Spleen (tissue), 11 donors: ENCODE measurements at regions not wholly inside any gene's neighbourhood (a gene's known extent, or its start where the extent isn't known, plus 50 kb on each side); places are given as distances from the start of the nearest gene placed in this dataset.

Experiments used
- DNase-seq: peaks from one replicate; pipeline ENCODE4 v3.0.0-alpha.2; 2020
- H3K27ac ChIP-seq, 8 donors: fragments of 200-600 bp; sonication (generic) in 7 of 8; 1 replicate in 4 of 8; 2 replicates in 4 of 8; pipeline versions ENCODE4 v1.5.0 to v1.8.0; 2016 to 2021; ENCODE audit warnings: inconsistent platforms in 4 of 8, mild to moderate bottlenecking in 4 of 8, moderate library complexity in 1 of 8
- H3K27me3 ChIP-seq, 7 donors: fragments of 200-600 bp; sonication (generic) in 6 of 7; replicated peaks in 1 of 7; 1 replicate in 4 of 7; 2 replicates in 3 of 7; pipeline versions ENCODE4 v1.5.0 to v1.8.0; 2016 to 2021; ENCODE audit warnings: inconsistent platforms in 3 of 7, mild to moderate bottlenecking in 1 of 7
- H3K36me3 ChIP-seq, 6 donors: fragments of 200-600 bp; sonication (generic) in 5 of 6; 1 replicate in 4 of 6; 2 replicates in 2 of 6; pipeline versions ENCODE4 v1.5.0 to v1.8.0; 2016 to 2021; ENCODE audit warnings: inconsistent platforms in 2 of 6
- H3K4me1 ChIP-seq, 6 donors: fragments of 200-600 bp; sonication (generic) in 5 of 6; 1 replicate in 3 of 6; 2 replicates in 3 of 6; pipeline versions ENCODE4 v1.5.0 to v1.8.0; 2016 to 2021; ENCODE audit warnings: inconsistent platforms in 3 of 6
- H3K4me3 ChIP-seq, 8 donors: fragments of 200-600 bp; sonication (generic) in 7 of 8; 1 replicate in 4 of 8; 2 replicates in 4 of 8; pipeline versions ENCODE4 v1.5.0 to v1.8.0; 2016 to 2021; ENCODE audit warnings: inconsistent platforms in 4 of 8, mild to moderate bottlenecking in 4 of 8, moderate library complexity in 2 of 8
- H3K9me3 ChIP-seq, 8 donors: fragments of 200-600 bp; sonication (generic) in 7 of 8; 1 replicate in 4 of 8; 2 replicates in 4 of 8; pipeline versions ENCODE4 v1.5.0 to v1.8.0; 2016 to 2021; ENCODE audit warnings: inconsistent platforms in 4 of 8
- POLR2A ChIP-seq, 3 donors: fragments of 450-650 bp; IDR thresholded peaks; one replicate each; pipeline ENCODE4 v1.5.1; 2017; ENCODE audit warnings: antibody characterized with exemption in 3 of 3, mild to moderate bottlenecking in 1 of 3
- POLR2AphosphoS5 ChIP-seq, 3 donors: sonication (generic); formaldehyde crosslinking; IDR thresholded peaks; one replicate each; pipeline ENCODE4 v1.5.1; 2017; ENCODE audit warnings: antibody characterized with exemption in 3 of 3
- WGBS, 5 donors: extraction: QIAGEN DNeasy Blood & Tissue Kit in 3 of 5; methylation state at CpG; one replicate each; pipeline versions ENCODE4 v1.1.5 to v1.1.7; 2013 to 2018; 5-methylcytosine and 5-hydroxymethylcytosine counted together
- intact Hi-C: fragments of 100-400 bp; cut with DNase I; formaldehyde crosslinking; loops from one replicate; pipeline ENCODE4 v1.15.0; 2023; ENCODE audit warnings: low total_unique reads
- TF ChIP-seq, protein P1 (sequence below), 11 experiments: fragments of 200-600 bp in 7 of 11; fragments of 450-650 bp in 4 of 11; sonication (generic) in 4 of 11; IDR thresholded peaks in 8 of 11; conservative IDR thresholded peaks in 3 of 11; 1 replicate in 7 of 11; 2 replicates in 4 of 11; pipeline versions ENCODE4 v1.4.0 to v1.8.0; 2016 to 2021; ENCODE audit warnings: antibody characterized with exemption in 11 of 11, inconsistent platforms in 4 of 11, mild to moderate bottlenecking in 1 of 11
- donor health status: healthy with polysubstance abuse.
- donor health status: DM: no; HTN: no; CAD: no; lungs with moderate emphysema.
- donor health status: DM: no; HTN: no; CAD: no.
- donor health status: Bipolar disorder and iron deficiency.
- donor health status: healthy.
- donor health status: DM: no; HTN: no; CAD: no.
- donor health status: DM: yes; HTN: yes; CAD: no.

DNA sequence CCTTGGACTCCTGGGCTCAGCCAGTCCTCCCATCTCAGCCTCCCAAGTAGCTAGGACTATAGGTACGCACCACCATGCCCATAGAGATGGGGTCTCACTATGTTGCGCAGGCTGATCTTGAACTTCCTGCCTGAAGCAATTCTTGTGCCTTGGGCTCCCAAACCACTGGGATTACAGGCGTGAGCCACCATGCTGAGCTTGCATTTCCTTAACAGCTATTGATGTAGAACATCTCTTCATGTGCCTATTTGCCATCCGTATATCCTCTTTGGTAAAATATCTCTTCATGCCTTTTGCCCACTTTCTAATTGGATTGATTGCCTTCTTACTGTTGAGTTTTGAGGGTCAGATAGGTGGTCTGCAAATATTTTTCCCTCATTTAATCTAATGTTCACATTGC lies 208.9 kb upstream of the TLE3 start:
- TF ChIP-seq POLR2AphosphoS5 (IDR thresholded peaks at IDR 0.05): no peak
- TF ChIP-seq, protein P1, sequence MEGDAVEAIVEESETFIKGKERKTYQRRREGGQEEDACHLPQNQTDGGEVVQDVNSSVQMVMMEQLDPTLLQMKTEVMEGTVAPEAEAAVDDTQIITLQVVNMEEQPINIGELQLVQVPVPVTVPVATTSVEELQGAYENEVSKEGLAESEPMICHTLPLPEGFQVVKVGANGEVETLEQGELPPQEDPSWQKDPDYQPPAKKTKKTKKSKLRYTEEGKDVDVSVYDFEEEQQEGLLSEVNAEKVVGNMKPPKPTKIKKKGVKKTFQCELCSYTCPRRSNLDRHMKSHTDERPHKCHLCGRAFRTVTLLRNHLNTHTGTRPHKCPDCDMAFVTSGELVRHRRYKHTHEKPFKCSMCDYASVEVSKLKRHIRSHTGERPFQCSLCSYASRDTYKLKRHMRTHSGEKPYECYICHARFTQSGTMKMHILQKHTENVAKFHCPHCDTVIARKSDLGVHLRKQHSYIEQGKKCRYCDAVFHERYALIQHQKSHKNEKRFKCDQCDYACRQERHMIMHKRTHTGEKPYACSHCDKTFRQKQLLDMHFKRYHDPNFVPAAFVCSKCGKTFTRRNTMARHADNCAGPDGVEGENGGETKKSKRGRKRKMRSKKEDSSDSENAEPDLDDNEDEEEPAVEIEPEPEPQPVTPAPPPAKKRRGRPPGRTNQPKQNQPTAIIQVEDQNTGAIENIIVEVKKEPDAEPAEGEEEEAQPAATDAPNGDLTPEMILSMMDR (IDR thresholded peaks at IDR 0.05 in 8 of 11, conservative IDR thresholded peaks at IDR 0.05 in 3 of 11): no peak
- no peak for TF ChIP-seq POLR2A (IDR thresholded peaks at IDR 0.05)
- DNase-seq: no peak
- intact Hi-C loops: no loop called here
- H3K4me3 ChIP-seq: no peak overlapping the region
- WGBS, 5 donors: 89 to 96% (median 93%) methylated on average over 4 of the region's 4 CpGs
- H3K9me3 ChIP-seq: peaks cover 0 to 13% (median 2%) of the 10 kb centered on the region in 8 donors
- H3K27me3 ChIP-seq: peaks cover 0 to 13% (median 0%) of the 10 kb centered on the region in 7 donors
- no peak overlapping the region for H3K27ac ChIP-seq
- H3K36me3 ChIP-seq: no peaks in the 10 kb centered on the region
- H3K4me1 ChIP-seq: peaks cover 3 to 22% (median 12%) of the 10 kb centered on the region in 6 donors

- DNase-seq: no peak
- intact Hi-C loops: no loop called here
- no peak overlapping the region for H3K27ac ChIP-seq
- H3K4me1 ChIP-seq: peaks cover 8 to 27% (median 17%) of the 10 kb centered on the region in 6 donors
- H3K36me3 ChIP-seq: no peaks in the 10 kb centered on the region
- H3K9me3 ChIP-seq: peaks cover 0 to 13% (median 2%) of the 10 kb centered on the region in 8 donors
- no peak overlapping the region for H3K4me3 ChIP-seq
- no peak for TF ChIP-seq POLR2AphosphoS5 (IDR thresholded peaks at IDR 0.05)
- 81 to 95% (median 88%) methylated on average over 6 of the region's 6 CpGs for WGBS, 5 donors
- H3K27me3 ChIP-seq: peaks cover 0 to 13% (median 0%) of the 10 kb centered on the region in 7 donors
These were observed 208.4 kb upstream of the TLE3 start for GRCh38 chr15:70306081-70306480.

- peaks cover 8 to 35% (median 28%) of the 10 kb centered on the region in 6 donors for H3K4me1 ChIP-seq
- no peaks in the 10 kb centered on the region for H3K36me3 ChIP-seq
- DNase-seq: no peak
- H3K9me3 ChIP-seq: peaks cover 0 to 13% (median 2%) of the 10 kb centered on the region in 8 donors
- WGBS, 5 donors: 96 to 100% (median 97%) methylated on average over 4 of the region's 4 CpGs
- no peak overlapping the region for H3K4me3 ChIP-seq
- intact Hi-C loops: no loop called here
- TF ChIP-seq, protein P1 (IDR thresholded peaks at IDR 0.05 in 8 of 11, conservative IDR thresholded peaks at IDR 0.05 in 3 of 11): no peak
- TF ChIP-seq POLR2A (IDR thresholded peaks at IDR 0.05) (no peak), POLR2AphosphoS5 (IDR thresholded peaks at IDR 0.05) (no peak)
- peaks cover 0 to 13% (median 0%) of the 10 kb centered on the region in 7 donors for H3K27me3 ChIP-seq
- H3K27ac ChIP-seq: no peak overlapping the region
These were observed 206.3 kb upstream of the TLE3 start for GRCh38 chr15:70303981-70304380.

DNA sequence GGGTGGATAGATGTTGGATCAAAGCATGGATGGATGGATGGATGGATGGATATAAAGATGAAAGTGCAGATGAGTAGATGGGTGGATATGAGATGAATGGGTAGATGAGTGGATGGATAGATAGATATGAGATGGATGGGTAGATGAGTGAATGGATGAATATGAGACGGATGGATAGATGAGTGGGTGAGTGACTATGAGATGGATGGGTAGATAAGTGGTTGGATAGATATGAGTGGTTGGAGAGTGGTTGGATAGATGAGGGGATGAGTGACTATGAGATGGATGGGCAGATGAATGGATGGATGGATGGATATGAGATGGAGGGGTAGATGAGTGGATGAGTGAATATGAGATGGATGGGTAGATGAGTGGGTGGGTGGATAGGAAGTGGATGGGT lies 204.6 kb upstream of the TLE3 start:
- WGBS, 5 donors: 93 to 100% (median 96%) methylated on average over 1 of the region's 1 CpG
- H3K9me3 ChIP-seq: peaks cover 0 to 13% (median 2%) of the 10 kb centered on the region in 8 donors
- H3K27me3 ChIP-seq: peaks cover 0 to 13% (median 0%) of the 10 kb centered on the region in 7 donors
- H3K4me1 ChIP-seq: peaks cover 5 to 22% (median 17%) of the 10 kb centered on the region in 6 donors
- intact Hi-C loops: no loop called here
- H3K27ac ChIP-seq: no peak overlapping the region
- H3K36me3 ChIP-seq: no peaks in the 10 kb centered on the region
- TF ChIP-seq POLR2AphosphoS5 (IDR thresholded peaks at IDR 0.05) (no peak), POLR2A (IDR thresholded peaks at IDR 0.05) (no peak)
- TF ChIP-seq, protein P1 (IDR thresholded peaks at IDR 0.05 in 8 of 11, conservative IDR thresholded peaks at IDR 0.05 in 3 of 11): peak in 1 of 11 experiments; percentile 4
- DNase-seq: no peak
- no peak overlapping the region for H3K4me3 ChIP-seq
